ENCODE measurements at regions not wholly inside any gene's neighbourhood (a gene's known extent, or its start where the extent isn't known, plus 50 kb on each side); places are given as distances from the start of the nearest gene placed in this dataset.

- no peak for DNase-seq
These were observed 89.4 kb downstream of the EFNB1 start for GRCh38 chrX:68918202-68918601.

GRCh38 chrX:68917799-68918198, 89.0 kb downstream of the EFNB1 start:
- no peak for DNase-seq

GRCh38 chrX:68916891-68917290, 88.1 kb downstream of the EFNB1 start:
- DNase-seq: no peak

GRCh38 chrX:68915778-68916177, 87.0 kb downstream of the EFNB1 start:
- DNase-seq: no peak

- DNase-seq: no peak
These were observed 85.7 kb downstream of the EFNB1 start for GRCh38 chrX:68914479-68914946.

- no peak for DNase-seq
These were observed 84.4 kb downstream of the EFNB1 start for GRCh38 chrX:68913249-68913547.

- no peak for DNase-seq
These were observed 83.3 kb downstream of the EFNB1 start for GRCh38 chrX:68912113-68912512.

GRCh38 chrX:68910731-68911428, 82.1 kb downstream of the EFNB1 start:
- no peak for DNase-seq

- no peak for DNase-seq
These were observed 81.1 kb downstream of the EFNB1 start for GRCh38 chrX:68909945-68910344.

GRCh38 chrX:68908071-68908470, 79.2 kb downstream of the EFNB1 start:
- no peak for DNase-seq

- DNase-seq: no peak
These were observed 74.1 kb downstream of the EFNB1 start for GRCh38 chrX:68902706-68903504.

GRCh38 chrX:68901519-68901918, 72.7 kb downstream of the EFNB1 start:
- no peak for DNase-seq

- DNase-seq: no peak
These were observed 69.8 kb downstream of the EFNB1 start for GRCh38 chrX:68898598-68898997.

- DNase-seq: no peak
These were observed 68.5 kb downstream of the EFNB1 start for GRCh38 chrX:68897118-68897945.

- no peak for DNase-seq
These were observed 67.8 kb downstream of the EFNB1 start for GRCh38 chrX:68896581-68896980.

- no peak for DNase-seq
These were observed 67.0 kb downstream of the EFNB1 start for GRCh38 chrX:68895778-68896177.

- DNase-seq: peak; percentile 29
These were observed 66.5 kb downstream of the EFNB1 start for GRCh38 chrX:68895341-68895755.

GRCh38 chrX:68894513-68895340, 65.9 kb downstream of the EFNB1 start:
- no peak for DNase-seq

- DNase-seq: no peak
These were observed 65.3 kb downstream of the EFNB1 start for GRCh38 chrX:68894142-68894512.

- DNase-seq: no peak
These were observed 63.8 kb downstream of the EFNB1 start for GRCh38 chrX:68892651-68893050.

GRCh38 chrX:68892134-68892533, 63.3 kb downstream of the EFNB1 start:
- DNase-seq: no peak
